Non-pigmented ciliary epithelial cell (primary cell): ENCODE measurements at regions not wholly inside any gene's neighbourhood (a gene's known extent, or its start where the extent isn't known, plus 50 kb on each side); places are given as distances from the start of the nearest gene placed in this dataset.

Experiments
- DNase-seq: peaks from one replicate; pipeline ENCODE4 v3.0.0-alpha.2; 2010; ENCODE audit warnings: low read depth

- no peak for DNase-seq
Measured at GRCh38 chr2:126399001-126399400, 257.0 kb upstream of the GYPC start.

DNA sequence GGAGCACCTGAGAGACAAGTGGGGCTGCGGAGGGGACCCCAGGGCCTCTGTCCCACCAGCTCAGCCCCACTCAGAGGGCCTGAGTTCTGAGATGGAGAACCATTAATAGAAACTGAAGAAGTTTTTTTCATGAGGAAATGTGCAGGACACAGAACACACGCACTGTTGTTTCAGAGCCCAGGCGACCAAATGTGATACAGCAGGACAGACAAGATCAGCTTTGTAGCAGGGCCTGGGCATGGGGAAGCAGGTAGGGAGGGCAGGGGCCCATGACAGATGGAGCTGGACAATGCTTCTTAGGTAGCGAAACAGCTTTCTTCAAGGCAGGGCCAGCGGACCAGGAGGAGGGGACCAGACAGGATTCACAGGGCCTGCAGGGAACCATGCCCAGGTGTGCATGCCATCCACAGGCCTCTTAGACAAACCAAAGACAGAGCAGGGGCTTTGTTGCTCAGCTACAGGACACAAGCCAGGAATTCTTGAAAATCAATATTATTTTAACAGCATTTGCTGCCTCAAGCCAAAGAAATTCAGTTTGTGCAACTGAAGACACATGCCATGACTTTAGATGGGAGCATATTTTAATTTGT lies 252.8 kb upstream of the GYPC start:
- no peak for DNase-seq

DNA sequence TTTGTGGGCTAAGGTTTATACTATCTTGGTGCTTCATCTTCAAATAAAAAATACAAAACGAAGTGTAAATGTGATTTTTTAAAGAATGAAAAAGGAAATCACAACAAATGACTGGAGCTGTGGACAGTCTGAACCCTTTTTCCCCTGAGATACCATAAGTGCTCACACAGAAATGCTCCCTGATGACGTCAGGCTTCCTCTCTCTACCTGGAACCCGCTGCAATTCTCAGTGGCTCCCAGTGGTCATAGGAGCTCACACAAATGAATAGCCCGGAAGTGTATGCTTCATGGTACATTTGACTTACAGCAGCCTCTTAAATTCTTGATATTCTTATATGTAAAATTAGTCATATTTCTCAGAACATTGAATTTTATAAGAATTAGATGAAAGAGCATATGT lies 249.7 kb upstream of the GYPC start:
- no peak for DNase-seq

DNA sequence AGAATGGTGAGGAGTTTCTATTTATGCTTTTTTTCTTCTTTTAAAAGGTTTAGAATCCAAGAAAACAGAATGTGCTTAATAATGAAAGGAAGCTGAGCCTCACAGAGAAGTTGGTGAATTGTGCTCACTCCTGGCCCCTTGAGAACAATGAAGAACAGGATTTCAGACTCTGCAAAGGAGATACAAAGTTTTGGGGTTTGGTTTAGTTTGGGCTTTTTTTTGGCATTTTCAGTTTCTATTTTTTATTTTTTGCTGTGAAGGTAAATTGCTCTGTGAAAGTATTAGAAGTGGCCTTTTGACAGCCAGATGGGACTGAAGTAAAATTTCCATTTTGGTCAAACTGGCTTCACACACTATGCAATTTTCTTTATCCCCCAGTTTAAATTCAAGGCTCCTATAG lies 247.3 kb upstream of the GYPC start:
- no peak for DNase-seq

DNA sequence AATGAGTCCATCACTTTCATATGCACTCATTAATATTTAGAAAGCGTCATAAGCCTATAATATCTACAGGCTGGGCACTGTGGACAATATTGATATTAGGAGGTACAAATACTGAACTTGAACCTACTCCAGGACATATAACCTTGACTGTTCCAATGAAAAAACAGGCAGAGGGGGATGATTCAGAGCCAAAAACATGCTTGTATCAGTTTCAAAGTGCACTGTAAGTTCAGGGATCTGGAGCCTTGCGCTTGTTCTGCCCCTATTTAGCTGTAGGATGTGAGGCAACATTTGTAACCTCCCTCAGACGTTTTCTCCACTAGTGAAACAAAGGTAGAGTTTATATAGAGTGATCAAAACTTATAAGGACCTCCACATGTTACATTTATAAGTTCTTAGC lies 246.1 kb upstream of the GYPC start:
- DNase-seq = no peak

- DNase-seq = no peak
Measured at GRCh38 chr2:126413079-126413478, 242.9 kb upstream of the GYPC start.

DNA sequence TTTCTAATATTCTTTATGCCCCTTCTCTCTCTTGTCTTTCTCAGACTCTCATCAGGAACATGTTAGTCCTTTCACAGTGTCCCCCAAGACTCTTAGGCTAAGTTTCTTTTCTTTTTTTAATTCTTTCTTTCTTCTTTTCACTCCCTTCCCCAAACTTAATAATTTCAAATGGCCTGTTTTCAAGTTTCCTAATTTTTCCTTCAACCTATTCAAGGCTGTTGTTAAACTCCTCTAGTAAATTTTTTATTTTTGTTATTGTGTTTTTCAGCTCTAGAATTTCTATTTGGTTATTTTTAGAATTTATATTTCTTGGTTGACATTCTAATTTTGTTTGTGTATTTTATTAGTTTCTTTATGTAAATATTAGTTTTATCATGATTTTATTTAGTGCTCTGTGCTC lies 236.6 kb upstream of the GYPC start:
- no peak for DNase-seq

GRCh38 chr2:126425943-126426342 lies 230.0 kb upstream of the GYPC start:
- no peak for DNase-seq

DNA sequence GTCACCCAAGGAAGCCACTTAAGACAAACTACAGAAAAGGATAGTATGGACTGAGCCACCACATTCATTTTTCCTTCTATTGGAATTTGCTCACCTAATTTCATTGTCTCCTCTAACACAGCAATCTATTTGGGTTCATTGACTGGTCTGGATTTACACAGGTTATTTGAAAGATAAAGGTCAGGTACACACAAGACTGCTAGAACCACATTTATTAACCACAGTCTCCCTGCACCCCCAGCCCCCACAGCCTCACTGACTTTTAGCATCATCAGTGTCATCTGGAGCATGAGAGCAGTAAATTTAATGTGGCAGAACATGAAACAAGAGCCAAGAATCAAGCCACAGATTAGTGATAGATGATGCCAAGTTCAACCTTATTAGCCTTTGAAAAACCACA lies 226.9 kb upstream of the GYPC start:
- DNase-seq = no peak

DNA sequence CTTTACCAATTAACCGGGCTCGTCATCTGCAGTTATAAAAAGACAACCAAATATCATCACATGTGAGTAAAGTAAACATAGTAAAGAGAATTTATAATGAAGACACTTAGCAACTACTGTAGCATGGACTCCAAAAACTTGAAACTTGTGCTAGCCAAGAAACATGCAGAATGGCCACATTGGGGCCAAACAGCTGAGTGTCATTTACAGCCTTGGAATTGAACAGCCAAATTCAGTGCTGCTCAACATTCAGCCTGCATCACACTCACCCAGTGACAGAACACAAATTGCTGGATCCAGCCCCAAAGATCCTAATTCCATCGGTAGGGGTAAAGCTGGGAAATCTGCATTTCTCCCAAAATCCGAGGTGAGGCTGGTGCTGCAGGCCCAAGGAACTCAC lies 224.8 kb upstream of the GYPC start:
- no peak for DNase-seq

DNA sequence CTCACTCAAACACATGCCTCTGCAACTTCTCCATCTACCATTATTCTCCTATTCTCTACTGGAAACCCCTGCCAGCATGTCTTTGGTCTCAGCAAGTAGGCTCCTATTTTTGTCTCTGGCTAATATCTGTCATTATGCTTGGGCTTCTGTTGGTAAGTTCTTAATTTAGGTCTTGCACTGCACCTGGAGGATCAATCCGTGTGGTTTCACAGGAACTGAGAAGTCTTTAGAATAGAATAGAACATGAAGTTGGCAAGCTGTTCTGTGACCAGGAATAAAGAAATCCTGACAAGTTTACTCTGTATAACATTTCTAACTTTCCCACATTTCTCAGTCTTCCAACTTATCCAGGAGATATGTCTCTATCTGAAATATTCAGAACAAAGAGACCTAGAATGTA lies 219.5 kb upstream of the GYPC start:
- no peak for DNase-seq

- DNase-seq = no peak
Measured at GRCh38 chr2:126437016-126437415, 218.9 kb upstream of the GYPC start.

DNA sequence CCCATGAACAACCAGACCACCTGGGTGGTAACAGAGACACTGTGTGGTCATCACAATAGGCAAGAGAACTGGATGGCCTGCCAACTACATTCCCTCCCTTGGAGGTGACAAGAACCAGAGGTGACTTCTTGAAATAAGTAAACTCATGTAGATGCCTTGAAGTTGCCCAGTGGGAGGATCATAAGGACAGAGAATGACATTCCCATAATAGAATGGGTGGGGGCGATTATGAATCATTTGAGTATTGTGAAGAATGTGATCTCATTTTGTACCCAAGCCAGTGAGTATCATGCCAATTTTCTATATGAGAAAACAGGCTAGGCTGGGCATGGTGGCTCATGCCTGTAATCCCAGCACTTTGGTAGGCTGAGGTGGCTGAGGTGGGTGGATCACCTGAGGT lies 211.4 kb upstream of the GYPC start:
- no peak for DNase-seq

GRCh38 chr2:126446106-126446695 lies 209.8 kb upstream of the GYPC start:
- no peak for DNase-seq

- DNase-seq = no peak
Measured at GRCh38 chr2:126448611-126449010, 207.3 kb upstream of the GYPC start.

GRCh38 chr2:126449677-126450076 lies 206.3 kb upstream of the GYPC start:
- no peak for DNase-seq

GRCh38 chr2:126463892-126464674 lies 191.9 kb upstream of the GYPC start:
- no peak for DNase-seq

GRCh38 chr2:126467367-126468054 lies 188.4 kb upstream of the GYPC start:
- DNase-seq = no peak

GRCh38 chr2:126475031-126475430 lies 180.9 kb upstream of the GYPC start:
- DNase-seq = no peak

- no peak for DNase-seq
Measured at GRCh38 chr2:126476691-126477090, 179.3 kb upstream of the GYPC start.

DNA sequence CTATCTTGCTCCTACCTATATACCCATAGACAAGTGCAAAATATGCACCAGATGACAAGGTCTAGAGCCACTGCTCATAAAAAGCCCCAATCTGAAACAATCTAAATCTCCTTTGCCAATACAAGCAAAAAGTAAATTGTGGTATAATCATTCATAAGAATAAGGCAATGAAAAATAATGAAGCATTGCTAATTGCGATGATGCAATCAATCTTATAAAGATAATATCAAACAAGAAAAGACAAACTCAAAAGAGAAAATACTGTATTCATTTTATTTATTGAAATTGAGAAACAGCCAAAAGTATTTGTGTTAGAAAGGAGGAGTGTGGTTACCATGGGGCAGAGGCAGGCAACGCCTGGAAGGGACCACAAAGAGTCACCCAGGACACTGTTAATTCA lies 175.9 kb upstream of the GYPC start:
- DNase-seq = no peak

- no peak for DNase-seq
Measured at GRCh38 chr2:126482582-126483464, 173.1 kb upstream of the GYPC start.
